ENCODE measurements at regions not wholly inside any gene's neighbourhood (a gene's known extent, or its start where the extent isn't known, plus 50 kb on each side); places are given as distances from the start of the nearest gene placed in this dataset.

- no peak for ATAC-seq
- TF ChIP-seq TCF7L2 (IDR thresholded peaks at IDR 0.05; ENCODE audit: low read depth, low read length), result no peak
- TF ChIP-seq SIN3A (IDR thresholded peaks at IDR 0.05; ENCODE audit: borderline replicate concordance, insufficient read depth, low read depth, low read length), result no peak
- TF ChIP-seq REST (IDR thresholded peaks at IDR 0.05; ENCODE audit: insufficient read depth in 1 of 2, low read depth in 2 of 2, low read length in 1 of 2), result no peak
- in situ Hi-C loops (cut with HindIII; ENCODE audit: low pct_unique_long_range_greater_than_20kb, low sequenced_read_pairs) (no loop called here), intact Hi-C loops (cut with micrococcal nuclease; ENCODE audit: unreplicated experiment) (no loop called here)
- Histone ChIP-seq H3K27ac (ENCODE audit: low read length) (no peak overlapping the region), H3K4me1 (ENCODE audit: control insufficient read depth, insufficient read depth, low read length) (no peaks in the 10 kb centered on the region), H3K36me3 (ENCODE audit: control insufficient read depth, insufficient read depth, low read length) (no peaks in the 10 kb centered on the region), H3K9me3 (ENCODE audit: control insufficient read depth, insufficient read depth, low read depth, low read length) (no peaks in the 10 kb centered on the region), H3K27me3 (ENCODE audit: control insufficient read depth, insufficient read depth, low read length) (no peaks in the 10 kb centered on the region), H3K4me3 (ENCODE audit: low read depth in 2 of 2, low read length in 2 of 2) (no peak overlapping the region)
- ChIA-PET CTCF (no interaction called here), POLR2A (no interaction called here)
- DNase-seq (ENCODE audit: low read depth, low spot score), result no peak
- BruUV-seq (replicated peaks), result no TSS peak
Measured at GRCh38 chr6:121691126-121691551, 255.7 kb downstream of the GJA1 start.

DNA sequence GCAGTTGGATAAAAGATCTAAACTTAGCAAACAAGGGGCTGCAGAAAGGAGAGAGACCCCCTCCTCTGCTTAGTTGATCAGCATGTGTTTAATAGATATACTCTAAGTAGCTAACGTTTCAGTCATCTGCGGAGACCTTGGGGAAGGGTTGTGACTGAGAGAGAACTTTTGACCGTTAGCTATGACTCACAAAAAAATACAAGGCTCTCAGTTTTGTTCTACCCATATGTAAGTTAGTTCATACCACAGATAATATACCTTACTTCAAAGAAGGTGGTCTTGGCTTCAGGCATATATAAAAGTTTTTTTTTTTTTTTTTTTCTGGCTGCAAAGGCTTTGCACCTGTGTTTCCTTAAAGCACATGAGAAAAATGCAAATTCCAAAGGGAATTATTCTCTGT is 258.9 kb downstream of the GJA1 start:
- BruUV-seq (replicated peaks), result no TSS peak
- Histone ChIP-seq H3K27ac (ENCODE audit: low read length) (no peak overlapping the region), H3K36me3 (ENCODE audit: control insufficient read depth, insufficient read depth, low read length) (no peaks in the 10 kb centered on the region), H3K9me3 (ENCODE audit: control insufficient read depth, insufficient read depth, low read depth, low read length) (no peaks in the 10 kb centered on the region), H3K27me3 (ENCODE audit: control insufficient read depth, insufficient read depth, low read length) (no peaks in the 10 kb centered on the region), H3K4me1 (ENCODE audit: control insufficient read depth, insufficient read depth, low read length) (no peaks in the 10 kb centered on the region), H3K4me3 (ENCODE audit: low read depth in 2 of 2, low read length in 2 of 2) (no peak overlapping the region)
- ChIA-PET CTCF (no interaction called here), POLR2A (no interaction called here)
- no peak for ATAC-seq
- no peak for DNase-seq (ENCODE audit: low read depth, low spot score)
- intact Hi-C loops (cut with micrococcal nuclease; ENCODE audit: unreplicated experiment) (no loop called here), in situ Hi-C loops (cut with HindIII; ENCODE audit: low pct_unique_long_range_greater_than_20kb, low sequenced_read_pairs) (no loop called here)
- no peak for TF ChIP-seq POLR2AphosphoS5 (IDR thresholded peaks at IDR 0.05; ENCODE audit: low read depth, low read length)
- no peak for TF ChIP-seq TCF7L2 (IDR thresholded peaks at IDR 0.05; ENCODE audit: low read depth, low read length)
- TF ChIP-seq SIN3A (IDR thresholded peaks at IDR 0.05; ENCODE audit: borderline replicate concordance, insufficient read depth, low read depth, low read length), result no peak
- TF ChIP-seq REST (IDR thresholded peaks at IDR 0.05; ENCODE audit: insufficient read depth in 1 of 2, low read depth in 2 of 2, low read length in 1 of 2), result no peak

- ChIA-PET POLR2A (no interaction called here), CTCF (no interaction called here)
- Histone ChIP-seq H3K27ac (ENCODE audit: low read length) (no peak overlapping the region), H3K9me3 (ENCODE audit: control insufficient read depth, insufficient read depth, low read depth, low read length) (no peaks in the 10 kb centered on the region), H3K4me1 (ENCODE audit: control insufficient read depth, insufficient read depth, low read length) (no peaks in the 10 kb centered on the region), H3K4me3 (ENCODE audit: low read depth in 2 of 2, low read length in 2 of 2) (no peak overlapping the region), H3K27me3 (ENCODE audit: control insufficient read depth, insufficient read depth, low read length) (no peaks in the 10 kb centered on the region), H3K36me3 (ENCODE audit: control insufficient read depth, insufficient read depth, low read length) (no peaks in the 10 kb centered on the region)
- in situ Hi-C loops (cut with HindIII; ENCODE audit: low pct_unique_long_range_greater_than_20kb, low sequenced_read_pairs) (no loop called here), intact Hi-C loops (cut with micrococcal nuclease; ENCODE audit: unreplicated experiment) (no loop called here)
- no TSS peak for BruUV-seq (replicated peaks)
- ATAC-seq (no peak), DNase-seq (ENCODE audit: low read depth, low spot score) (no peak)
- TF ChIP-seq REST (IDR thresholded peaks at IDR 0.05; ENCODE audit: insufficient read depth in 1 of 2, low read depth in 2 of 2, low read length in 1 of 2) (no peak), CTCF (IDR thresholded peaks at IDR 0.05) (no peak), POLR2AphosphoS5 (IDR thresholded peaks at IDR 0.05; ENCODE audit: low read depth, low read length) (no peak), SIN3A (IDR thresholded peaks at IDR 0.05; ENCODE audit: borderline replicate concordance, insufficient read depth, low read depth, low read length) (no peak)
Measured at GRCh38 chr6:121694801-121695251, 259.4 kb downstream of the GJA1 start.

Measured in Panc1 (cell line).